ENCODE measurements at regions not wholly inside any gene's neighbourhood (a gene's known extent, or its start where the extent isn't known, plus 50 kb on each side); places are given as distances from the start of the nearest gene placed in this dataset.

DNA sequence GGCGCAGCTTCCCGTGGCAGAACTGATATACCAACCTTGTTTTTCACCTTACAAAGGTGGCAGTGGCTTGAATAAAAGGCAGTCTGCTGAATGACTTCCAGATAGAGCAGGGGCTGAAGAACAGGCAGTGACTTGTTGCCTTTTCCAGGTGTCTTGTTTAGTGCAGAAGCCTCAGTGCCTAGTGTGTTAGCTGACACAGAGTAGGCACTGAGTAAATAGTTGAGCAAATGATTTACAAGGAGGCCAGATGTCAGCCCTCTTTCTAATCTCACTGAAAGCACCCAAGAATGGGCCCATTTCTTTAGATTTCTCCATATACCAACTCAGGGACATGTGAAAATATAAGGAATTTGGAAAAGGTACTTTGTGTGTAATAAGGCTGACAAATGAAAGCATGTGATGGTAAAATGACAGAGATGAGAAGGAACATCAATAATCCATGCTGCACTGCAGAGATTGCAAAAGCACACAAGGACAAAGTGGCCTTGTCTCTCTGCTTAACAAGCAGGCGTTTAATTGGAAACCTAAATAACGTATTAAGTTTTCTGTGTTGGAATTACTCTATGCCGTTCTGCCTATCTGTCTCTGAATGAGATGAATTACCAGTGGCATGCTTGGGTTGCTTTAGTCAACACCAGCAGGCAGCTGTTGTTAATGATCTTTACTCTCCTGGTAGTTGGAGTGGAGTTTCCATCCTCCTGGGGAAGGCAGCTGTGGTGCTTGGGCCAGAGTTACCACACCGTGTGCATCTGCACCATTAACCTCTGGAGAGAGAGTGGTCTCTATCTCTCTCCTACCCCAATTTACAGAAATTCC lies 360.1 kb upstream of the C9orf72 start:
- TF ChIP-seq, protein P1, sequence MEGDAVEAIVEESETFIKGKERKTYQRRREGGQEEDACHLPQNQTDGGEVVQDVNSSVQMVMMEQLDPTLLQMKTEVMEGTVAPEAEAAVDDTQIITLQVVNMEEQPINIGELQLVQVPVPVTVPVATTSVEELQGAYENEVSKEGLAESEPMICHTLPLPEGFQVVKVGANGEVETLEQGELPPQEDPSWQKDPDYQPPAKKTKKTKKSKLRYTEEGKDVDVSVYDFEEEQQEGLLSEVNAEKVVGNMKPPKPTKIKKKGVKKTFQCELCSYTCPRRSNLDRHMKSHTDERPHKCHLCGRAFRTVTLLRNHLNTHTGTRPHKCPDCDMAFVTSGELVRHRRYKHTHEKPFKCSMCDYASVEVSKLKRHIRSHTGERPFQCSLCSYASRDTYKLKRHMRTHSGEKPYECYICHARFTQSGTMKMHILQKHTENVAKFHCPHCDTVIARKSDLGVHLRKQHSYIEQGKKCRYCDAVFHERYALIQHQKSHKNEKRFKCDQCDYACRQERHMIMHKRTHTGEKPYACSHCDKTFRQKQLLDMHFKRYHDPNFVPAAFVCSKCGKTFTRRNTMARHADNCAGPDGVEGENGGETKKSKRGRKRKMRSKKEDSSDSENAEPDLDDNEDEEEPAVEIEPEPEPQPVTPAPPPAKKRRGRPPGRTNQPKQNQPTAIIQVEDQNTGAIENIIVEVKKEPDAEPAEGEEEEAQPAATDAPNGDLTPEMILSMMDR (IDR thresholded peaks at IDR 0.05 in 2 of 3, conservative IDR thresholded peaks at IDR 0.05 in 1 of 3; ENCODE audit: control insufficient read depth in 2 of 3, extremely low read depth in 1 of 3, insufficient read depth in 1 of 3, low read depth in 3 of 3, low read length in 3 of 3), result no peak
- TF ChIP-seq CBX5 (IDR thresholded peaks at IDR 0.05; ENCODE audit: low read depth), result no peak
- no peak for TF ChIP-seq CREB1 (IDR thresholded peaks at IDR 0.05; ENCODE audit: low read depth)
- TF ChIP-seq MXI1 (IDR thresholded peaks at IDR 0.05; ENCODE audit: low read depth, low read length), result no peak
